GM12878 (cell line): ENCODE measurements at regions not wholly inside any gene's neighbourhood (a gene's known extent, or its start where the extent isn't known, plus 50 kb on each side); places are given as distances from the start of the nearest gene placed in this dataset.

Experiments used
- ATAC-seq: fragments of 200-7000 bp; cut with Tn5 transposase; 3 replicates; pipeline ENCODE4 v1.9.1; 2020; ENCODE audit warnings: mild to moderate bottlenecking, moderate library complexity
- BruUV-seq: library from RNA; stranded (reverse); fragments of 400-500 nt; replicated peaks from 2 replicates; lab custom pipeline; 2021; lab: Mats Ljungman, UMichigan
- CTCF ChIA-PET: fragments of 300-600 bp; sonication (Branson Sonifier 250); formaldehyde crosslinking; extraction: SDS; loops from one replicate; lab custom pipeline; 2021; ENCODE audit warnings: inconsistent platforms; lab: Yijun Ruan, JAX
- POLR2A ChIA-PET: fragments of 350-600 bp; formaldehyde crosslinking; extraction: SDS; loops from one replicate; lab custom pipeline; 2021; ENCODE audit warnings: inconsistent platforms; lab: Charles Lee
- RAD21 ChIA-PET: fragments of 300-600 bp; sonication (Branson Sonifier 250); formaldehyde crosslinking; loops from one replicate; lab custom pipeline; 2023; ENCODE audit warnings: antibody characterized with exemption; ENCODE audit not compliant: unreplicated experiment; lab: Charles Lee
- SMC1A ChIA-PET: fragments of 300-600 bp; sonication (Branson Sonifier 250); formaldehyde crosslinking; loops from one replicate; lab custom pipeline; 2023; ENCODE audit not compliant: unreplicated experiment, uncharacterized antibody; lab: Charles Lee
- DNase-seq: peaks from one replicate; pipeline ENCODE4 v3.0.0-alpha.2; 2011; ENCODE audit warnings: low read depth, low spot score
- FAIRE-seq: peaks from 3 replicates; lab custom pipeline; 2011; peaks lifted over from hg19 to GRCh38; lab: Jason Lieb, UNC
- H2AFZ ChIP-seq: 2 replicates; pipeline ENCODE4 v1.6.0; 2011; ENCODE audit warnings: low read depth, low read length, control low read depth; ENCODE audit not compliant: control insufficient read depth
- H3K27ac ChIP-seq: 2 replicates; pipeline ENCODE4 v1.5.1; 2011; ENCODE audit warnings: control low read depth; ENCODE audit not compliant: control insufficient read depth, insufficient read depth
- H3K27me3 ChIP-seq, 2 experiments: replicated peaks in 1 of 2; 2 replicates each; pipeline versions ENCODE4 v1.6.0 to v1.6.1; 2011; ENCODE audit warnings: low read length in 1 of 2; ENCODE audit not compliant: control insufficient read depth in 2 of 2, insufficient read depth in 2 of 2
- H3K36me3 ChIP-seq, 2 experiments: 2 replicates each; pipeline ENCODE4 v1.5.1; 2011; ENCODE audit warnings: low read length in 1 of 2; ENCODE audit not compliant: control insufficient read depth in 2 of 2, insufficient read depth in 2 of 2
- H3K4me1 ChIP-seq: 2 replicates; pipeline ENCODE4 v1.6.1; 2011; ENCODE audit warnings: mild to moderate bottlenecking, low read length, moderate library complexity, mixed read lengths; ENCODE audit not compliant: control insufficient read depth, insufficient read depth
- H3K4me2 ChIP-seq: 2 replicates; pipeline ENCODE4 v1.6.0; 2011; ENCODE audit warnings: control low read depth; ENCODE audit not compliant: control insufficient read depth, insufficient read depth
- H3K4me3 ChIP-seq: fragments of 200-600 bp; sonication (generic); 2 replicates; pipeline ENCODE4 v1.5.1; 2016
- H3K79me2 ChIP-seq: 2 replicates; pipeline ENCODE4 v1.6.0; 2011; ENCODE audit warnings: low read length; ENCODE audit not compliant: control insufficient read depth, insufficient read depth
- H3K9ac ChIP-seq: 2 replicates; pipeline ENCODE4 v1.8.0; 2011; ENCODE audit warnings: low read length, control low read depth, mixed read lengths; ENCODE audit not compliant: control insufficient read depth, insufficient read depth
- H3K9me3 ChIP-seq: replicated peaks from 3 replicates; pipeline ENCODE4 v1.5.1; 2011; ENCODE audit warnings: mild to moderate bottlenecking, low read length; ENCODE audit not compliant: control insufficient read depth, insufficient read depth
- H4K20me1 ChIP-seq: 2 replicates; pipeline ENCODE4 v1.6.0; 2011; ENCODE audit not compliant: control insufficient read depth, insufficient read depth
- CBX3 ChIP-seq: fragments of 200-600 bp; sonication (generic); IDR thresholded peaks from 2 replicates; pipeline ENCODE4 v1.6.1; 2016; ENCODE audit warnings: low read depth, borderline replicate concordance
- FOS ChIP-seq: IDR thresholded peaks from 3 replicates; pipeline ENCODE4 v1.6.1; 2011; ENCODE audit warnings: borderline replicate concordance; ENCODE audit not compliant: insufficient read length; ENCODE audit errors: extremely low read depth
- GATAD2B ChIP-seq: fragments of 450-650 bp; conservative IDR thresholded peaks from 2 replicates; pipeline ENCODE4 v1.6.1; 2017; ENCODE audit warnings: low read depth, mild to moderate bottlenecking, moderate library complexity
- HCFC1 ChIP-seq: fragments of 150-350 bp; IDR thresholded peaks from 2 replicates; pipeline ENCODE4 v1.6.1; 2014; ENCODE audit warnings: low read length
- NBN ChIP-seq: fragments of 450-650 bp; IDR thresholded peaks from 2 replicates; pipeline ENCODE4 v1.6.1; 2016
- NFIC ChIP-seq: IDR thresholded peaks from 2 replicates; pipeline ENCODE4 v1.6.1; 2012; ENCODE audit warnings: low read depth, mild to moderate bottlenecking, inconsistent platforms, low read length, moderate library complexity
- NFXL1 ChIP-seq: fragments of 450-650 bp; IDR thresholded peaks from 2 replicates; pipeline ENCODE4 v1.6.1; 2017; ENCODE audit warnings: antibody characterized with exemption, mild to moderate bottlenecking, borderline replicate concordance
- NR2F1 ChIP-seq: fragments of 450-650 bp; conservative IDR thresholded peaks from 2 replicates; pipeline ENCODE4 v1.6.1; 2017; ENCODE audit warnings: mild to moderate bottlenecking
- PAX5 ChIP-seq: IDR thresholded peaks from 2 replicates; pipeline ENCODE4 v1.6.1; 2011; ENCODE audit warnings: low read depth, low read length, borderline replicate concordance
- POLR2AphosphoS2 ChIP-seq: IDR thresholded peaks from 2 replicates; pipeline ENCODE4 v1.6.1; 2011; ENCODE audit warnings: low read depth, mild to moderate bottlenecking, low read length, improper control_type of control experiment, moderate library complexity
- RB1 ChIP-seq: fragments of 450-650 bp; formaldehyde crosslinking; IDR thresholded peaks from 2 replicates; pipeline ENCODE4 v1.6.1; 2017; ENCODE audit warnings: mild to moderate bottlenecking, borderline replicate concordance
- RCOR1 ChIP-seq: conservative IDR thresholded peaks from 2 replicates; pipeline ENCODE4 v1.6.1; 2012; ENCODE audit warnings: low read depth, low read length, improper control_type of control experiment
- RELB ChIP-seq: fragments of 450-650 bp; IDR thresholded peaks from 2 replicates; pipeline ENCODE4 v1.6.1; 2017; ENCODE audit warnings: low read depth, mild to moderate bottlenecking, moderate library complexity
- SIN3A ChIP-seq: IDR thresholded peaks from 2 replicates; pipeline ENCODE4 v1.6.1; 2012; ENCODE audit warnings: low read depth, low read length, improper control_type of control experiment
- SMAD5 ChIP-seq: IDR thresholded peaks from 2 replicates; pipeline ENCODE4 v1.6.1; 2016; ENCODE audit warnings: antibody characterized with exemption, low read depth
- SPI1 ChIP-seq: IDR thresholded peaks from 2 replicates; pipeline ENCODE4 v1.6.1; 2011; ENCODE audit warnings: low read depth, mild to moderate bottlenecking, low read length, moderate library complexity, borderline replicate concordance; ENCODE audit not compliant: insufficient read depth
- TCF7 ChIP-seq: IDR thresholded peaks from 2 replicates; pipeline ENCODE4 v1.6.1; 2014; ENCODE audit warnings: antibody characterized with exemption, borderline replicate concordance
- ZBTB11 ChIP-seq: fragments of 450-650 bp; formaldehyde crosslinking; IDR thresholded peaks from 2 replicates; pipeline ENCODE4 v1.5.0; 2022; ENCODE audit warnings: mild to moderate bottlenecking, missing genetic modification characterization
- ZBTB4 ChIP-seq: fragments of 450-650 bp; formaldehyde crosslinking; IDR thresholded peaks from 2 replicates; pipeline ENCODE4 v1.4.0; 2022; ENCODE audit warnings: mild to moderate bottlenecking, moderate library complexity
- WGBS: methylation state at CpG from one replicate; pipeline ENCODE4 v1.1.6; 2016; ENCODE audit warnings: low lambda C conversion rate; ENCODE audit not compliant: insufficient replicate concordance, insufficient coverage; ENCODE audit errors: missing lambda C conversion rate; 5-methylcytosine and 5-hydroxymethylcytosine counted together
- in situ Hi-C: fragments of 300-500 bp; cut with MboI; formaldehyde crosslinking; loops from 9 replicates; pipeline ENCODE4 v1.14.3; 2018; ENCODE audit warnings: mixed read lengths
- intact Hi-C: fragments of 100-400 bp; cut with micrococcal nuclease; formaldehyde crosslinking; loops from one replicate; pipeline ENCODE4 v1.14.2; 2022; ENCODE audit not compliant: unreplicated experiment

GRCh38 chr11:25225078-25225477 lies 728.2 kb downstream of the LUZP2 start:
- RAD21 ChIA-PET: no interaction called here
- in situ Hi-C loops: no loop called here

More at GRCh38 chr11:25225078-25225477, 728.2 kb downstream of the LUZP2 start:
- no peak overlapping the region for H3K4me3 ChIP-seq
- H3K79me2 ChIP-seq: no peaks in the 10 kb centered on the region
- H3K4me2 ChIP-seq: no peak overlapping the region
- POLR2A ChIA-PET: no interaction called here
- no peaks in the 10 kb centered on the region for H3K4me1 ChIP-seq
- H3K9me3 ChIP-seq: no peaks in the 10 kb centered on the region
- no peaks in the 10 kb centered on the region for H3K36me3 ChIP-seq
- intact Hi-C loops: no loop called here
- CTCF ChIA-PET: no interaction called here
- H2AFZ ChIP-seq: no peak overlapping the region
- H3K27ac ChIP-seq: no peak overlapping the region
- SMC1A ChIA-PET: no interaction called here
- no peak for DNase-seq
- H3K9ac ChIP-seq: no peak overlapping the region
- H3K27me3 ChIP-seq: no peaks in the 10 kb centered on the region
- TF ChIP-seq ZBTB11 (CRISPR knock-in tag): no peak
- no peak for TF ChIP-seq SMAD5
- no peak for TF ChIP-seq NR2F1
- TF ChIP-seq RB1: no peak
- TF ChIP-seq RCOR1: no peak
- TF ChIP-seq POLR2AphosphoS2: no peak
- no peak for TF ChIP-seq SIN3A
- TF ChIP-seq ZBTB4 (CRISPR knock-in tag): no peak
- no peak for TF ChIP-seq NFXL1
- TF ChIP-seq RELB: no peak
- no peak for TF ChIP-seq TCF7
- TF ChIP-seq NBN: no peak
- TF ChIP-seq GATAD2B: no peak
- TF ChIP-seq NFIC: no peak
- TF ChIP-seq PAX5: no peak
- no peak for TF ChIP-seq HCFC1
- TF ChIP-seq SPI1: no peak
- TF ChIP-seq CBX3: no peak
- TF ChIP-seq FOS: no peak
- ATAC-seq: no peak
- BruUV-seq: no TSS peak
- WGBS: 40% methylated on average over 3 of the region's 3 CpGs
- H4K20me1 ChIP-seq: no peaks in the 10 kb centered on the region
- no peak for FAIRE-seq
